Nephron (organoid): ENCODE measurements at regions not wholly inside any gene's neighbourhood (a gene's known extent, or its start where the extent isn't known, plus 50 kb on each side); places are given as distances from the start of the nearest gene placed in this dataset.

Experiments
- H3K27ac Mint-ChIP-seq, 3 experiments: 2 replicates each; pipeline ENCODE4 v1.8.0; 2020; ENCODE audit warnings: mixed read lengths in 3 of 3, mild to moderate bottlenecking in 2 of 3, moderate library complexity in 1 of 3
- H3K27me3 Mint-ChIP-seq: 2 replicates; pipeline ENCODE4 v1.8.0; 2021; ENCODE audit warnings: low read depth, mild to moderate bottlenecking, moderate library complexity, mixed read lengths
- H3K36me3 Mint-ChIP-seq: 2 replicates; pipeline ENCODE4 v1.8.0; 2020; ENCODE audit warnings: low read depth, mixed read lengths
- H3K4me1 Mint-ChIP-seq: 2 replicates; pipeline ENCODE4 v1.8.0; 2020; ENCODE audit warnings: mixed read lengths
- H3K4me3 Mint-ChIP-seq, 3 experiments: 2 replicates each; pipeline ENCODE4 v1.8.0; 2020; ENCODE audit warnings: mild to moderate bottlenecking in 3 of 3, mixed read lengths in 3 of 3, moderate library complexity in 2 of 3
- H3K9me3 Mint-ChIP-seq: 2 replicates; pipeline ENCODE4 v1.8.0; 2020; ENCODE audit warnings: mixed read lengths
- CTCF ChIP-seq, 3 experiments: fragments of 200-600 bp; sonication (generic); IDR thresholded peaks; one replicate each; pipeline ENCODE4 v1.5.0; 2021; ENCODE audit warnings: antibody characterized with exemption in 3 of 3; ENCODE audit not compliant: unreplicated experiment in 3 of 3

GRCh38 chr6:82720992-82721391 is 344.6 kb downstream of the UBE3D start:
- H3K9me3 Mint-ChIP-seq: peaks cover 18% of the 10 kb centered on the region
- H3K27me3 Mint-ChIP-seq: no peaks in the 10 kb centered on the region
- H3K4me1 Mint-ChIP-seq: no peaks in the 10 kb centered on the region
- H3K4me3 Mint-ChIP-seq: no peak overlapping the region
- TF ChIP-seq CTCF (IDR thresholded peaks at IDR 0.05; ENCODE audit: unreplicated experiment in 3 of 3): no peak
- H3K36me3 Mint-ChIP-seq: no peaks in the 10 kb centered on the region
- no peak overlapping the region for H3K27ac Mint-ChIP-seq

- H3K27me3 Mint-ChIP-seq: no peaks in the 10 kb centered on the region
- H3K9me3 Mint-ChIP-seq: no peaks in the 10 kb centered on the region
- H3K36me3 Mint-ChIP-seq: no peaks in the 10 kb centered on the region
- no peak overlapping the region for H3K27ac Mint-ChIP-seq
- peaks cover 39% of the 10 kb centered on the region for H3K4me1 Mint-ChIP-seq
- H3K4me3 Mint-ChIP-seq: no peak overlapping the region
- no peak for TF ChIP-seq CTCF (IDR thresholded peaks at IDR 0.05; ENCODE audit: unreplicated experiment in 3 of 3)
Measured at GRCh38 chr6:82735790-82736189, 329.9 kb downstream of the UBE3D start.

DNA sequence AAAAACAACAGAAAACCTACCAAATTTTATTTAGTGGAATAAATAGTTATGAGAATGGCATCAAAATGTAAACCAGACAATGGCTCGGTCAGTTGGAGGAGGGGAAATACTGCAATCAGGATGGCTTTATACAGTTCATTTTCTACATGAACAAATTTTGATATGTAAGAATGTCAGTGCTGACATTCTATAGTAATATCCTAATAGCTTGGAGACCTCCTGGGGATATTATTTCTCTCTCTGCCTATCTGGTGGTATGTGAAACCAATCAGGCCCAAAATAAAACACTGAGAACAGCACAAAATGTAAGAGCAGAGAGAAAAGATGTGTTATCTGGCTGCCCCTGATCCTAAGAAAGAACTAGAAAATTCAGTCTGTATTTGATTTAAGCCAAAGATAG is 327.7 kb downstream of the UBE3D start:
- no peaks in the 10 kb centered on the region for H3K27me3 Mint-ChIP-seq
- no peak for TF ChIP-seq CTCF (IDR thresholded peaks at IDR 0.05; ENCODE audit: unreplicated experiment in 3 of 3)
- no peaks in the 10 kb centered on the region for H3K9me3 Mint-ChIP-seq
- H3K4me1 Mint-ChIP-seq: peaks cover 55% of the 10 kb centered on the region
- no peak overlapping the region for H3K4me3 Mint-ChIP-seq
- peak overlapping the region in 1 of 3 experiments; percentile 27 for H3K27ac Mint-ChIP-seq
- no peaks in the 10 kb centered on the region for H3K36me3 Mint-ChIP-seq

- H3K27me3 Mint-ChIP-seq: no peaks in the 10 kb centered on the region
- H3K4me1 Mint-ChIP-seq: peaks cover 59% of the 10 kb centered on the region
- H3K4me3 Mint-ChIP-seq: no peak overlapping the region
- H3K9me3 Mint-ChIP-seq: no peaks in the 10 kb centered on the region
- no peak for TF ChIP-seq CTCF (IDR thresholded peaks at IDR 0.05; ENCODE audit: unreplicated experiment in 3 of 3)
- H3K36me3 Mint-ChIP-seq: no peaks in the 10 kb centered on the region
- peak overlapping the region in 1 of 3 experiments; percentile 60 for H3K27ac Mint-ChIP-seq
Measured at GRCh38 chr6:82738773-82739172, 326.9 kb downstream of the UBE3D start.

DNA sequence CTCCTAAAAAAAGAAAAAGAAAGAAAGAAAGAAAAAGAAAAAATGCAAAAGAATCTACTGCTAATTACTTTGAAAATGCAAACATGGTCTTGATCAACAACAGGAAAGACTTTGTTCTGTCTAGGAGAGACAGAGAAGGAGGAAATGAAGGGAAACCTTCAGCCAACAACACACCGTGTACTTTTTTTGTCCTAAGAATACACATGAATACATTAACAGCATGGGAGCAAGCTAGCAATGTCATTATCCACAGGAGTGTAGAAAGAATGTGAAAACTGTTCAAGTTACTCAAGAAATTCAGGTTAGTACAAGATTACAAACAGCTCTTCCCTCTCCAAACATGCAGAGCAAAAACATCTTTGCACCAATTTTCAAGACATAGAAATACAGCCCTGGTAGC is 326.3 kb downstream of the UBE3D start:
- Mint-ChIP-seq H3K36me3 (no peaks in the 10 kb centered on the region), H3K9me3 (no peaks in the 10 kb centered on the region), H3K4me3 (no peak overlapping the region), H3K27ac (peak overlapping the region; percentile 24 to 60 (median 59)), H3K4me1 (peaks cover 59% of the 10 kb centered on the region), H3K27me3 (no peaks in the 10 kb centered on the region)
- TF ChIP-seq CTCF (IDR thresholded peaks at IDR 0.05; ENCODE audit: unreplicated experiment in 3 of 3): no peak

- no peaks in the 10 kb centered on the region for H3K27me3 Mint-ChIP-seq
- no peaks in the 10 kb centered on the region for H3K9me3 Mint-ChIP-seq
- no peak overlapping the region for H3K4me3 Mint-ChIP-seq
- peaks cover 59% of the 10 kb centered on the region for H3K4me1 Mint-ChIP-seq
- H3K27ac Mint-ChIP-seq: peak overlapping the region in 1 of 3 experiments; percentile 60
- TF ChIP-seq CTCF (IDR thresholded peaks at IDR 0.05; ENCODE audit: unreplicated experiment in 3 of 3): no peak
- no peaks in the 10 kb centered on the region for H3K36me3 Mint-ChIP-seq
Measured at GRCh38 chr6:82740072-82740471, 325.6 kb downstream of the UBE3D start.
